ENCODE measurements at regions not wholly inside any gene's neighbourhood (a gene's known extent, or its start where the extent isn't known, plus 50 kb on each side); places are given as distances from the start of the nearest gene placed in this dataset.

- TF ChIP-seq ZNF274 (IDR thresholded peaks at IDR 0.05; ENCODE audit: low read depth, low read length) = no peak
These were observed 273.2 kb downstream of the MTX2 start for GRCh38 chr2:176542476-176542875.

GRCh38 chr2:176544557-176544956 is 275.3 kb downstream of the MTX2 start:
- H3K4me3 ChIP-seq (ENCODE audit: low read length) = no peak overlapping the region
- TF ChIP-seq ZNF274 (IDR thresholded peaks at IDR 0.05; ENCODE audit: low read depth, low read length) = no peak

More at GRCh38 chr2:176542476-176542875, 273.2 kb downstream of the MTX2 start:
- no peak overlapping the region for H3K4me3 ChIP-seq (ENCODE audit: low read length)

GRCh38 chr2:176544991-176545956 is 276.0 kb downstream of the MTX2 start:
- TF ChIP-seq ZNF274 (IDR thresholded peaks at IDR 0.05; ENCODE audit: low read depth, low read length) = no peak
- no peak overlapping the region for H3K4me3 ChIP-seq (ENCODE audit: low read length)

GRCh38 chr2:176546550-176546949 is 277.3 kb downstream of the MTX2 start:
- no peak overlapping the region for H3K4me3 ChIP-seq (ENCODE audit: low read length)
- no peak for TF ChIP-seq ZNF274 (IDR thresholded peaks at IDR 0.05; ENCODE audit: low read depth, low read length)

DNA sequence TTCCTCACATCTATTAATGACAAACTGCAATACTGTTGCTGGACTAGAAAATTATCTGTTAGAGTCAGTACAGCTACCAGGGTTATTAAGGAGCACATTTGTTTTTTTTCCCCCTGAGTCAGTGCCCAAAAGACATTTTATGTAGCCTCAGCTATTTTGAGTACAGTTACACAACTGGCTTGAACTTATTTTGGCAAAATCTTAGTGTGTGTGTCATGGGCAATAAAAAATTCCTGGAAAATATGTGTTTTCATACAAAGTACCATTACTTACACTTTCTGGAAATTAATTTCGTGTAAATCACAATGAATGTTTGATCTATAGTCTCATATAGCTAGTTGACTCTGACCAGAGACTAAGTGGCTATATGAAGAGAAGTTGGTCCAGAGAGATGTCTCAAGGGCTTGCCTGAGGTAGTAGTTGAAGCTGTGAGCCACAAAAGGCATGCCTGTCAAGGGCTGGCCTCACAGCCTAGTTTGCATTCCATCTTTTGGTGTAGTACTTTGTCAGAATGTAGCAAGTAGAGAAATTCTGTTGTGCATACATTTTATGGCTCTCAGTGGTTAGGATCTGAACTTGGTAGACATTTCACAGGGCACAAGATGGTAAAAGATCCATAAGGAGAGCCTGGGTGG is 283.4 kb downstream of the MTX2 start:
- H3K4me3 ChIP-seq (ENCODE audit: low read length) = no peak overlapping the region
- no peak for TF ChIP-seq ZNF274 (IDR thresholded peaks at IDR 0.05; ENCODE audit: low read depth, low read length)

DNA sequence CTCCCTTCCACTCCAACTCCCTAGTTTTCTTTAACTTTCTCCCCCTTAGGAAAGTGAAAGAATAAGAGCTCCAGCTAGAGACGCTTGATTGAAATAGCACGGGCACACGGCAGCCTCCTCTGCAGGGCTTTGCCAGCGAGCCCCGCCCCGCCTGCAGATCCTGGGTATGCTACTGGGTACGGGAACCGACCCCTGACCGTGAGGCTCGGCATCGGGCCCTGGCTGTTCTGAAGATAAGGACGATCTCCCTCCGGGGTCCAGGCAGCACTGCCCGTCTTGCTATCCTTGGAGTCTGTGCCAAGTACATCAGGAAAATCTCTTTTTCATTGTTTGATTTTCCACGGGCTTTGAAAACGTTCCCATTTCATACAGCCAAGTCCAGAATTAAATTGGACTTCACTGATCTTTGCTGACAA is 284.5 kb downstream of the MTX2 start:
- no peak for TF ChIP-seq ZNF274 (IDR thresholded peaks at IDR 0.05; ENCODE audit: low read depth, low read length)

GRCh38 chr2:176554101-176555048 is 285.1 kb downstream of the MTX2 start:
- peak overlapping the region; percentile 10; the same call in 1 of the 2 replicates for H3K4me3 ChIP-seq (ENCODE audit: low read length)
- no peak for TF ChIP-seq ZNF274 (IDR thresholded peaks at IDR 0.05; ENCODE audit: low read depth, low read length)

More for the DNA sequence above, 284.5 kb downstream of the MTX2 start:
- peak overlapping the region; percentile 10; the same call in 1 of the 2 replicates for H3K4me3 ChIP-seq (ENCODE audit: low read length)

DNA sequence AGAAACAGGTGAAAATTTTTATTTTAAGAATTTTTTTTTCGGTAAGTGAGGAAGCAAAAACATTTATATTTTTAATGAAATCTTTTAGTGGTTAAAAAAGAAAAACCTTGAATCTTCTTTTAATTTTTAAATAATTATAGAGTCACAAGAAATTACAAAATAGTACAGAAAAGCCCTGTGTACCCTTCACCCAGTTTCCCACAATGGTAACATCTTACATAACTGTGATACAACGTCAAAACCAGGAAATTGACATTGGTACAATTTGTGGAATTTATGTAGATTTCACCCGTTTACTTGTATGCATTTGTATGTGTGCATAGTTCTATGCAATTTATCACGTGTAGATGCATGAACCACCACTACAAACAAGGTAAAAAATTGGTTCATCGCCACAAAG is 285.9 kb downstream of the MTX2 start:
- no peak overlapping the region for H3K4me3 ChIP-seq (ENCODE audit: low read length)
- no peak for TF ChIP-seq ZNF274 (IDR thresholded peaks at IDR 0.05; ENCODE audit: low read depth, low read length)

DNA sequence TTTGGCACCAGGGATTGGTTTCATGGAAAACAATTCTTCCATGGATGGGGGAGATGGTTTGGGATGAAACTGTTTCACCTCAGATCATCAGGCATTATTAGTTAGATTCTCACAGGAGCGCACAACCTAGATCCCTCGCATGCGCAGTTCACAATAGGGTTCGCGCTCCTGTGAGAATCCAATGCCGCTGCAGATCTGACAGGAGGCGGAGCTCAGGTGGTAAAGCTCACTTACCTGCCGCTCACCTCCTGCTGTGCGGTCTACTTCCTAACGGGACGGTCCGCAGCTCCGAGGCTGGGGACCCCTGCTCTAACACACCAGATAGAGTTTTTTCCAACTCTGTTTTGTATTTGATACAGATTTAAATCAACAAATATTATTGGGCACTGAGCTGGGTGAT is 286.5 kb downstream of the MTX2 start:
- no peak for TF ChIP-seq ZNF274 (IDR thresholded peaks at IDR 0.05; ENCODE audit: low read depth, low read length)
- H3K4me3 ChIP-seq (ENCODE audit: low read length) = no peak overlapping the region

- no peak for TF ChIP-seq ZNF274 (IDR thresholded peaks at IDR 0.05; ENCODE audit: low read depth, low read length)
- H3K4me3 ChIP-seq (ENCODE audit: low read length) = no peak overlapping the region
These were observed 287.1 kb downstream of the MTX2 start for GRCh38 chr2:176556373-176556772.

GRCh38 chr2:176557821-176558220 is 288.6 kb downstream of the MTX2 start:
- H3K4me3 ChIP-seq (ENCODE audit: low read length) = no peak overlapping the region
- TF ChIP-seq ZNF274 (IDR thresholded peaks at IDR 0.05; ENCODE audit: low read depth, low read length) = no peak

DNA sequence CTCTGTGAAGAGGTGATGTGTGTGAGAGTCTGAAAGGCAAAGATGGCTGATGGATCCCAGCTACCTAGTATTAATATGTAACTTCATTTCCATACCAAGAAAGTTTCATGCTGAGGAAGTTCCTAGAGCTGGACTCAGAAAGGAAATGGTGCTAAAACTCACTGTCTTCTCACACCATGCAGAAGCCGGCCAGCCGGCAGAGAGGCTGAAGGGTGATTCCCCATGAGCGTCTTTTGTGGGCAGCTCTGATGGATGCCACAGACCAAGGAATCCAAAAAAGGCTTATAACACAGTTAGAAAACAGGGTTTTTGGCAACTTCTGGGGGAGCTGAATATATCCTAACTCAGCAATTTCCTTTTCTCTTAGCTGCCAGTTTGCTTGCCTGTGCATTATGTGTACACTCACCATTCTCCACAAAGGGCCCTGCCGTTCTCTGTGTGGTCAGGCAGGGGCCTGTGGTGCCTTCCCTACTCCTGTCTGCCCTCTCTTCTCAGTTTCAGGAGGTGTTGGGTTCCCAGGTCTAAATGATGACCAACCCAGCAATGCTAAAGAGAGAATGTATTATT is 289.4 kb downstream of the MTX2 start:
- TF ChIP-seq ZNF274 (IDR thresholded peaks at IDR 0.05; ENCODE audit: low read depth, low read length) = no peak
- no peak overlapping the region for H3K4me3 ChIP-seq (ENCODE audit: low read length)

DNA sequence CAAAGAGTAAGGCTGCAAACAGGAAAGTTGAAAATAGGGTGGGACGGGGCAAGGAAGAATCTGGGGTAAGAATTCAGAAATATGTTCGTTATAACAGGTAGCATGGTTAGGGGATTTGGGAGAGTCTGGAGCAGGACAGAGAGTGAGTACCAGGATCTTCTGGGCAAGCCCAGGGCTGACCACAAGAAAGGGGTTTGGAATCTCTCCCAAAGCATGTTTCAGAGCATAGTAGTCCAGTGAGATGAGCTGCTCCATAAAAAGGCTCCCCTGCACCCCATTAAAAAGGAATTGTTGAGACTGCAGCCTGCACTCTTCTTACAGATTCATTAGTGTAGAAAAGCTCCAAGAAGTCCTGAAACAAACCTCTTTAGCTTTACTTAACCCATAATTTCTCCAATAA is 291.1 kb downstream of the MTX2 start:
- no peak for TF ChIP-seq ZNF274 (IDR thresholded peaks at IDR 0.05; ENCODE audit: low read depth, low read length)
- H3K4me3 ChIP-seq (ENCODE audit: low read length) = no peak overlapping the region

Measured in GM08714 (cell line).